GM18511 (cell line): ENCODE measurements at regions not wholly inside any gene's neighbourhood (a gene's known extent, or its start where the extent isn't known, plus 50 kb on each side); places are given as distances from the start of the nearest gene placed in this dataset.

Source experiments
- ATAC-seq: cut with Tn5 transposase; IDR thresholded peaks from one replicate; pipeline ENCODE4 v1.9.1; 2021; ENCODE audit warnings: mild to moderate bottlenecking, moderate library complexity; ENCODE audit not compliant: unreplicated experiment

DNA sequence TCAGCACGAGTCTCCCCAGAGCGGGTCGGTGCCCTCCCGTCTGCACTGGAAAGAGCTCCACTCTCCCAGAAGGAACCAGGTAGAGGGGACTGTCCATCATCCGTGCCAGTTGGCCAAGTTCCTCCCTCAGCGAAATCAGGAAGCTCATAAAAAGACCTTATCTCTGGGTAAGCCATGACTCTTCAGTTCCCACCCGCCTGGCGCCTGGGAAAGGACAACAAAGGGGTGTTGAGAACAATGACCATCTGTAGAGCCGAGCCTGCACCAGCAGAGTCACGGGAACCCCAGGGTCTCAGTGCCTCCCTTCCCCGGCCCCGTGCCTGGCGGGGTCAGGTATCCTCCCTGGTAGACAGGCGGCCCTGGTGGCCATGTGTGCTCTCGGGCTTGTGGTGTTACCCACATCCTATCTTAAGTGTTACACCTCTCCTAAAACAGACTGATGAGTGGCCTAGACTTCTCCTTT is 190.7 kb downstream of the AXIN2 start:
- ATAC-seq, result no peak

DNA sequence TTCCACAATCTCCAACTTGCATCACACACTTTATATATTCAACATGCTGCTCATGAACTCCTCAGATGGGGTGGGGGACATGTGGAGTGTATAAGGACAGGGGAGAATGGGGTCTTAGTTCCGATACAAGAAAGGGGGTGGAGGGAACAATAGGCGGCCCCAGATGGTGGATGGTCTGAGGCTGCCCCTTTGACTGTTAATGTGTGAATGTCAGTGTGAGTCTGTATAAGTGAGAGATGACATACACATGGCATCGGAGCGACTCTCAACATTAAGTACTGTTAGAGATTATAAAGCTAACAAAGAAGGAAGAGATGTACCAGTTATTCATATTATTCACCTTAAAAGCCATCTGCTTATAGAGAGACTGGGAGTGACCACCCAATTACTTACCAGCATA is 193.1 kb downstream of the AXIN2 start:
- ATAC-seq, result no peak

DNA sequence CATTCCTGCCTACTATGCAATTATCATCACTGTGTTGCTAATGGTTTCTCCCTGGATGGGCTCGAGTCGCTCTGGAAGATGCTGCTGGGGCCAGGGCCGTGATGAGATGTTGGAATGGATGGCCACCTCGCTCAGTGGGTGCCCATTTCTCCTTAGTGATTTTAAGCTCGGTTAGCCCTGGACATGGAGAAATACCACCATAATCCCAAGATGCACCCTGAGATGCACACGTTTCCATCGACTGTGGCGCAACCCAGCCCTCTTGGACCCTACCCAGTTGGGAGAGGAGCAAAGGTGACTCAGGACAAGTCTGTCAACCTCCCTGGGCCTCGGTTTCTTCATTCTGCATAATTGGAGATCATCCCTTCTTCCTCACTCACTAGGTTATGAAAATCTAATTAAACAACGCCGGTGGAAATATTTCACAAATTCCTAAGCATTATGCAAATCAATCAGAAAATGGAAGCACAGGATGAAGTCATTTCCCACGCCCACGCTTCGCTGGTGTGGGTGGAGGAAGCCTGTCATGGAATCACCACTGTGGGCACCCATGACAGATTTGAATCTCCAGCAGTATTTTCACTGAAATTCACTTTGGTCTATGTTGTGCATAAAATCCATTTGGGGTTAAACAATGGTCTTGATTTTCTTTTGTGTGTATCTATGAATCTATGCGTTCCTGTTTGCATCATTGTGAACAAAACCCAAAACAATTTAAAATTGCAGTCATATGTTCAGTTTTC is 195.2 kb downstream of the AXIN2 start:
- ATAC-seq, result no peak

- ATAC-seq, result no peak
Measured at GRCh38 chr17:65365169-65365568, 196.3 kb downstream of the AXIN2 start.

DNA sequence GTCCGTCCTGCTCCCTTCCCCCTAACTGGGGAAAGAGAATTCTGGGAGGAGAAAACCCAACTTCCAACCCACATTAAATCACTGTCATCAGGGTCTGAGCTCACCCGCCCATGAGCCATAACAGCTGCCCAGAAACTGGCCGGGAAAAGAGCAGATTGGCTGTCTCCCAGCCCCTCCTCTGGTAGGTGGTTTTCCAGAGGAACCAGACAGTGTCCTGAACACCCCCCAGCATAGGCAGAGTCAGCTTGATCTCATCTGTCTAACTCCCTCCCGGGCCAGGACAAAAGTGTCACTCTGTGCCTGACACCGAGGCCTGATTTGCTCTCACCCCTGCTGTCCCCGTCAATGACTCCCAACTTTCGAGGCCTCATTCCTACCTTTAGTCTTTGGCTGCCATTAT is 197.0 kb downstream of the AXIN2 start:
- no peak for ATAC-seq

- no peak for ATAC-seq
Measured at GRCh38 chr17:65362826-65363225, 198.6 kb downstream of the AXIN2 start.

DNA sequence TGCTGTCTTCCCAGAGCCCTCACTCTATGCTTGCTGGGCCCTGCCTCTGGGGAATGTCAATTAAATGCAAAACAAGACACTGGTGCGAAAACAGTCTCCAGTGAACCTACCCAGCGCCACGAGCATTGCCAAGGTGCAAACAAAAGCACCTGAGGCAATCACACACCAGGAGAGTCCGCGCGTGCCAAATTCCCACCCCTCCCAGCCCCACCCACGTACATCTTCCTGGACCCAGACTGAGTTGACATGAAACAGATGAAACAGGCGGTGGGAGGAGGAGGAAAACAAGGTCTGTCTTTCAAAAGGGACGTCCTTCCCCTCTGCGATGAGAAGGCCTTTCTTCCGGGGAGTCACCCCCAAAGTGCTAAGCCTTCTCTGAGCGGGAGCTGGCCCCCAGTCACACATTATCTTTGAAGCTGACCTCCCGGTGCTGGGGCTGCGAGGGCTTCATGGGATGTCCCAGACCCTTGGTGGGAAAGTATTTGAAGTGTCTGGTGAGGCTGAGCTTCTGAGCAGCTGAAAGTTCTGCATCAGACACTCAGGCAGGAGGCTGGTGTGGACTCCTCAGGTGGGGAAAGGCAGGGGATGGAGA is 200.4 kb downstream of the AXIN2 start:
- ATAC-seq, result no peak

- no peak for ATAC-seq
Measured at GRCh38 chr17:65359016-65359415, 202.4 kb downstream of the AXIN2 start.

GRCh38 chr17:65356536-65356935 is 204.9 kb downstream of the AXIN2 start:
- ATAC-seq, result no peak

- ATAC-seq, result no peak
Measured at GRCh38 chr17:65355246-65355645, 206.2 kb downstream of the AXIN2 start.

- ATAC-seq, result no peak
Measured at GRCh38 chr17:65349916-65350315, 211.5 kb downstream of the AXIN2 start.

DNA sequence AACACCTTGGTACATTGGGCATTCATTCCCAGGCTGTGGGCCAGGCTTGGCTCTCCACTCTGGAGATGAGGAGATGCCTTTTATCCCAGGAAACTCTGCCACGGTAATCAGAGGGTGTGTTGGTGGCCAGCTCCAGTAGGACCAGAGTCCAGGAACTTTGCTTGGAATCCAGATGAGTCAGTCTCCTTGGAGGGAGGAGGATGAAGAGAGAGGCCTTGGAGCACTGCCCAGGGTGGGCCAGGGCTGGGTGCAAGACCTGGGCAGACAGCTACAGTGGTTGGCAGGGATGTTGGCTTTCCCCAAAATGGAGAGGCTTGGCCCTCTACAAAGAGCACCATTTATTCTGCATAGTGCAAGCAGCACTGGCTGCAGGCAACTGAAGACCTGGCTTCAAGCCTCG is 209.0 kb downstream of the RGS9 start:
- ATAC-seq, result no peak

- ATAC-seq, result no peak
Measured at GRCh38 chr17:65345261-65346005, 208.3 kb downstream of the RGS9 start.

DNA sequence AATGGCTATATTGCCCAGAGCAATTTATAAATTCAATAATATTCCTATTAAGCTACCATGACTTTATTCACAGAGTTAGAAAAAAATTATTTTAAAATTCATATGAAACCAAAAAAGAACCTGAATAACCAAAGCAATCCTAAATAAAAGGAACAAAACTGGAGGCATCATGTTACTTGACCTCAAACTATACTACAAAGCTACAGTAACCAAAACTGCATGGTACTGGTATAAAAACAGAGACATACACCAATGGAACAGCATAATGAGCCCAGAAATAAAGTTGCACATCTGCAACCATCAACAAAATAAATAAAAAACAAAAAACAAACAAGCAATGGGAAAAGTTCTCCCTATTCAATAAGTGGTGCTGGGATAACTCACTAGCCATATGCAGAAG is 203.2 kb downstream of the RGS9 start:
- no peak for ATAC-seq

DNA sequence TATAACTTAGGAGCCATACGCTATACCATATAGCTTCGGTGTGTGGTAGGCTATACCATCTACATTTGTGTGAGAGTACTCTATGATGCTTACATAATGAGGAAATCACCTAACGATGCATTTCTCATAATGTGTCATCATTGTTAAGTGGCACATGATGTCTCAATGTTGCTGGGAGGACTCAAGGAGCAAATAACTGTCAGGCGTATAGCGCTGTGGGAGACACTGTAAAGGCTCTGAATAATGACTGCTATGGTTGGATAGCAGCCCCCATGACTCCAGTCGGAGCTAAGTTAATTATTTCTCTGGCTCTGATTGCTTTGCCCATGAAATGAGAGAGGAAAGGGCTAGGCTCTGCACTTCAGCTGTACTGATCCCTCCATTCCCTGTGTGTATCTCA is 197.2 kb downstream of the RGS9 start:
- ATAC-seq, result no peak

- ATAC-seq, result no peak
Measured at GRCh38 chr17:65332779-65333178, 195.6 kb downstream of the RGS9 start.

- ATAC-seq, result no peak
Measured at GRCh38 chr17:65332375-65332774, 195.2 kb downstream of the RGS9 start.

DNA sequence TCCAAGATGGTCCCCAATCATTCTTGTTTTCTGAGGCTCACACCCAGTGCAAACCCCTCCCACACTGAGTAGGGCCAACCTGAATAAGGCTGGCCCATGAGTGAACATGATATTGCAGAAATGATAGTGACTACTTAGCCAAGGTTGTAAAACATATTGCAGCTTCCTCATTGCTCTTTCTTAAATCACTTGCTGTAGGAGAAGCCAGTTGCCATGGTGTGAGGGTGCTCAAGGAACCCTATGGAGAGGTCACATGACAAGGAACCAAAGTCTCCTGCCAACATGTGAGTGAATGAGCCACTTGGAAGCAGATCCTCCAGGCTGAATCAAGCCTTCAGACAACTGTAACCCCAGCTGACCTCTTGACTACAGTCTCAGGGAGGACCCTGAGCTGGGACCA is 191.4 kb downstream of the RGS9 start:
- no peak for ATAC-seq

DNA sequence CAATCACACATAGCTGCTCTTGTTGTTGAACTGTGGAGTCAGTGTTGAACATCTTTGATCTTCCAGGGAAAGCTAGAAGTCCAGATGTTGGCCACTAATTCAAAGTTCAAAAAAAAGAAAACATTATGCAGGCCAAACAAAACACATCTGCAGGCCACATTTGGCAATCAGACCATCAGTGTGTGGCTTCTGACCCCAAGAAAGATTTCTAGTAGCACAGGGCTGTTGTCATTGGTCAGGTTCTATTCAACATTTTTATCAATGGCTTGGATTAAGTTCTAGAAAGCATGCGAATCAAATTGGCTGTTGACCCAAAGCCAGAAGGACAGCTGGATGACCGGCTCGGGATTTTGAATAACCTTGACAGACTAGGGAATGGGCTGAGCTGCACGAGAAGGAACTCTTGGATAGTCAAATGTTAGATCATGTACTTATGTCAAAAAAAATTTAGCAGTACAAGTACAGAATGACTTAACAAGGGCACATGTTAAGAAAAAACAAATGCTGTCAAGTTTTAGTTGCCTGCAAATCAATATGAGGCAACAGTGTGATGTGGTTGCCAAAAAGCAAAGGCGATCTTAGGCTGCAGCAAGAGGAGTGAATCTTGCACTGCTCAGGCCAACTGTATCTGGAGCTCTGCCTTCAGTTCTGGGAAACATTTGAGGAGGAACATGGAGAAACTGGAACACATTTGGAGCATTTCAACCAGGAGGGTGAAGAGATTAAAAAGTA is 187.6 kb downstream of the RGS9 start:
- no peak for ATAC-seq

- no peak for ATAC-seq
Measured at GRCh38 chr17:65323049-65323448, 185.9 kb downstream of the RGS9 start.

DNA sequence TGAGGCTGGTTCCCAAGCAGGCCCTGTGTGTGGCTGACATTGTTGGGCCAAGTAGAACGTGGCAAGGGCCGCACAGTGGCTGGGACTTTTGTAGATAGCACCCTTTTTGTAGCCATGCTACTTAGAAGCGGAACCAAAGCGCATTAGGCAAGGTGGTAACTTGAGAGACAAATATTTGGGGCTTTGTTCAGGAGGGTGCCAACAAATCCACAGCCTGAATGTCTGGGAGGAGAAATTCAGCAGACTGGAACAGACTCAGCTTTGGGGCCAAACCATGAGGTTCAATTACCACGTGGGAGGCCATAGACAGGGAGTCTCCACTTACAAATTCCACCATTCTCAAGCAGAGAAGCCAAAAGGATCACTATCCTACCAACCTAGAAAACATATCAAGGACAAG is 183.7 kb downstream of the RGS9 start:
- ATAC-seq, result no peak
